ENCODE measurements at regions not wholly inside any gene's neighbourhood (a gene's known extent, or its start where the extent isn't known, plus 50 kb on each side); places are given as distances from the start of the nearest gene placed in this dataset.
"Not testable (repeated sequence)": the region's sequence is repeated elsewhere in the genome, so short reads cannot be mapped to it uniquely, and the experiment has no call there.

- DNase-seq (ENCODE audit: low read depth): no peak
Observed at GRCh38 chr17:20944014-20944865, 98.6 kb downstream of the USP22 start.

DNA sequence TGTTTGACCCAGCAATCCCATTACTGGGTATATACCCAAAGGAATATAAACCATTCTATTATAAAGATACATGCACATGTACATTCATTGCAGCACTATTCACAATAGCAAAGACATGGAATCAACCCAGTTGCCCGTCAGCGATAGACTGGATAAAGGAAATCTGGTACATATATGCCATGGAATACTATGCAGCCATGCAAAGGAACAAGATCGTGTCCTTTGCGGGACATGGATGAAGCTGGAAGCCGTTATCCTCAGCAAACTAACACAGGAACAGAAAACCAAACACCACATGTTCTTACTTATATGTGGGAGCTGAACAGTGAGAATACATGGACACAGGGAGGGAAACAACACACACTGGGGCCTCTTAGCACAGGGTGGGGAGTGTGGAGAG lies 95.1 kb downstream of the USP22 start:
- DNase-seq (ENCODE audit: low read depth): not testable (repeated sequence)

GRCh38 chr17:20948984-20949777 lies 93.6 kb downstream of the USP22 start:
- no peak for DNase-seq (ENCODE audit: low read depth)

Data from T-helper 22 cell (primary cell).